Ishikawa (cell line): ENCODE measurements at regions not wholly inside any gene's neighbourhood (a gene's known extent, or its start where the extent isn't known, plus 50 kb on each side); places are given as distances from the start of the nearest gene placed in this dataset.

ENCODE experiments used
- EP300 ChIP-seq: IDR thresholded peaks from 2 replicates; pipeline ENCODE4 v1.6.1; 2012; ENCODE audit warnings: borderline replicate concordance
- RAD21 ChIP-seq: IDR thresholded peaks from 2 replicates; pipeline ENCODE4 v1.6.1; 2012; ENCODE audit warnings: low read depth
- ZBTB7A ChIP-seq: IDR thresholded peaks from 2 replicates; pipeline ENCODE4 v1.6.1; 2012; ENCODE audit warnings: low read depth
- TF ChIP-seq, protein P1 (sequence below): IDR thresholded peaks from 2 replicates; pipeline ENCODE4 v1.6.1; 2012

DNA sequence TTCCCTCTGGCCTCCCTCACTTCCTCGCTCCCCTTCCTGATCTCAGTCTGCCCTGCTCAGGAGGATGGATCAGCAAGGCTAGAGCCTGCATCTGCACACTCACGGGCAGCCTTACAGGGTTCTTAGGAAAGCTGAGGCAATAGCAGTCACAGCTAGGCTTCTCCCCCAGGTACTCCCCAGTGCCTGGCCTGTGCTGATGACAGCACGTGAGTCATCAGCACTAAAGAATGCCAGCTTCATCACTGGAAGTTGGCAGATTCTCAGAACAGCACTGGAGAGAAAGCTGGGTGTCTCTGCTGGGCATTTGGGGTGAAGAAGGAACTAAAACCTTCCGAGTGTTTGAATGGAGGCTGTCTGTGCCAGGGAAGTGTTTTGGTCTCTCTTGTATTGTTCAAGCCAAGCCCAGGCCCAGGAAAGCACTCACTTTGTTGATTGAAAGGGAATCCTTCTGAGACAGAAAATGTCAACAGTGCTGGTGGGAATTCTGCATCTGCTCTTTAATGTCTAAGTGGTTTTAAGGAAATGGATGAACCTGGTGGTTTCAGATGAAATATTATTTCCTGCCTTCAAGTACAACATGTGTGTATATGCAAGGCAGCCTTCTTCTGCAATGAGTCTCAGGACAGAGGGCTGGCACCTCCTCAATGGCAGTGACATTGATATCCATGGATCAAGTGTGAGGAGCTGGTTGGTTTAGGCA lies 73.0 kb upstream of the SCOC start:
- TF ChIP-seq ZBTB7A (no peak), EP300 (no peak), RAD21 (no peak)
- TF ChIP-seq, protein P1, sequence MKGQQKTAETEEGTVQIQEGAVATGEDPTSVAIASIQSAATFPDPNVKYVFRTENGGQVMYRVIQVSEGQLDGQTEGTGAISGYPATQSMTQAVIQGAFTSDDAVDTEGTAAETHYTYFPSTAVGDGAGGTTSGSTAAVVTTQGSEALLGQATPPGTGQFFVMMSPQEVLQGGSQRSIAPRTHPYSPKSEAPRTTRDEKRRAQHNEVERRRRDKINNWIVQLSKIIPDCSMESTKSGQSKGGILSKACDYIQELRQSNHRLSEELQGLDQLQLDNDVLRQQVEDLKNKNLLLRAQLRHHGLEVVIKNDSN = no peak
